CD14-positive monocyte (primary cell): ENCODE measurements at regions not wholly inside any gene's neighbourhood (a gene's known extent, or its start where the extent isn't known, plus 50 kb on each side); places are given as distances from the start of the nearest gene placed in this dataset.

Experiments used
- DNase-seq, 3 donors: peaks; one replicate each; pipeline ENCODE4 v3.0.0-alpha.2; 2011 to 2022
- H2AFZ ChIP-seq: 2 replicates; pipeline ENCODE4 v1.6.0; 2012; ENCODE audit warnings: mild to moderate bottlenecking, low read depth, low read length, inconsistent platforms; ENCODE audit not compliant: insufficient read depth, poor library complexity, severe bottlenecking
- H3K27ac ChIP-seq, 2 donors: 1 replicate in 1 of 2; 2 replicates in 1 of 2; pipeline ENCODE4 v1.5.1; 2012 to 2013; ENCODE audit warnings: low read length in 2 of 2, control low read depth in 1 of 2, inconsistent platforms in 1 of 2, low read depth in 1 of 2, mild to moderate bottlenecking in 1 of 2
- H3K27me3 ChIP-seq, 2 donors: one replicate each; pipeline versions ENCODE4 v1.6.0 to v1.6.1; 2011 to 2013; ENCODE audit warnings: low read length in 2 of 2; ENCODE audit not compliant: control insufficient read depth in 2 of 2, insufficient read depth in 2 of 2
- H3K36me3 ChIP-seq, 2 donors: replicated peaks in 1 of 2; 1 replicate in 1 of 2; 2 replicates in 1 of 2; pipeline versions ENCODE4 v1.5.1 to v1.6.1; 2012 to 2013; ENCODE audit warnings: low read length in 2 of 2, control low read depth in 1 of 2, inconsistent platforms in 1 of 2, mild to moderate bottlenecking in 1 of 2; ENCODE audit not compliant: insufficient read depth in 2 of 2, control insufficient read depth in 1 of 2
- H3K4me1 ChIP-seq, 2 donors: 1 replicate in 1 of 2; 2 replicates in 1 of 2; pipeline versions ENCODE4 v1.5.1 to v1.6.1; 2012 to 2013; ENCODE audit warnings: low read length in 2 of 2, control low read depth in 1 of 2, inconsistent platforms in 1 of 2, mild to moderate bottlenecking in 1 of 2, moderate library complexity in 1 of 2; ENCODE audit not compliant: insufficient read depth in 2 of 2, control insufficient read depth in 1 of 2
- H3K4me2 ChIP-seq: replicated peaks from 2 replicates; pipeline ENCODE3; 2012; ENCODE audit warnings: low read length, moderate library complexity, mild to moderate bottlenecking; ENCODE audit not compliant: poor library complexity, severe bottlenecking; ENCODE audit errors: extremely low read depth
- H3K4me3 ChIP-seq, 3 experiments: fragments of 200-600 bp in 1 of 3; sonication (generic) in 1 of 3; replicated peaks in 1 of 3; 1 replicate in 2 of 3; 2 replicates in 1 of 3; pipeline ENCODE4 v1.5.1; 2011 to 2013; ENCODE audit warnings: low read length in 3 of 3, mild to moderate bottlenecking in 3 of 3, control low read depth in 2 of 3, low read depth in 2 of 3, inconsistent platforms in 1 of 3, moderate library complexity in 1 of 3
- H3K79me2 ChIP-seq: 2 replicates; pipeline ENCODE4 v1.6.0; 2012; ENCODE audit warnings: mild to moderate bottlenecking, control low read depth, inconsistent platforms, low read length, moderate library complexity; ENCODE audit not compliant: insufficient read depth
- H3K9ac ChIP-seq: 2 replicates; pipeline ENCODE4 v1.6.0; 2017; ENCODE audit warnings: low read length, mild to moderate bottlenecking; ENCODE audit not compliant: insufficient read depth, poor library complexity, severe bottlenecking
- H3K9me3 ChIP-seq, 2 donors: replicated peaks in 1 of 2; 1 replicate in 1 of 2; 2 replicates in 1 of 2; pipeline versions ENCODE4 v1.5.1 to v1.6.1; 2012 to 2013; ENCODE audit warnings: low read length in 2 of 2, control low read depth in 1 of 2; ENCODE audit not compliant: control insufficient read depth in 1 of 2, insufficient read depth in 1 of 2
- H4K20me1 ChIP-seq: 2 replicates; pipeline ENCODE4 v1.6.0; 2012; ENCODE audit warnings: mild to moderate bottlenecking, low read length, control low read depth, moderate library complexity; ENCODE audit not compliant: insufficient read depth
- H3K27ac Mint-ChIP-seq, 7 donors: one replicate each; pipeline ENCODE4 v1.8.0; 2020; ENCODE audit warnings: mild to moderate bottlenecking in 7 of 7, mixed read lengths in 7 of 7, moderate library complexity in 6 of 7, inconsistent platforms in 2 of 7
- H3K27me3 Mint-ChIP-seq, 3 donors: one replicate each; pipeline ENCODE4 v1.8.0; 2021 to 2022; ENCODE audit warnings: low read depth in 3 of 3, mild to moderate bottlenecking in 3 of 3, mixed read lengths in 3 of 3, moderate library complexity in 3 of 3, inconsistent platforms in 1 of 3
- H3K36me3 Mint-ChIP-seq, 2 donors: one replicate each; pipeline ENCODE4 v1.8.0; 2020; ENCODE audit warnings: mixed read lengths in 2 of 2, inconsistent platforms in 1 of 2, mild to moderate bottlenecking in 1 of 2
- H3K4me1 Mint-ChIP-seq: one replicate; pipeline ENCODE4 v1.8.0; 2020; ENCODE audit warnings: mild to moderate bottlenecking, mixed read lengths
- H3K4me3 Mint-ChIP-seq, 2 donors: one replicate each; pipeline ENCODE4 v1.8.0; 2020; ENCODE audit warnings: mild to moderate bottlenecking in 2 of 2, mixed read lengths in 2 of 2, moderate library complexity in 1 of 2
- H3K9me3 Mint-ChIP-seq, 7 donors: one replicate each; pipeline ENCODE4 v1.8.0; 2020 to 2022; ENCODE audit warnings: mixed read lengths in 7 of 7, mild to moderate bottlenecking in 6 of 7, moderate library complexity in 6 of 7, inconsistent platforms in 2 of 7
- WGBS: methylation state at CpG from one replicate; pipeline ENCODE4 v1.1.5; 2013; ENCODE audit warnings: missing lambda C conversion rate; ENCODE audit not compliant: insufficient coverage; 5-methylcytosine and 5-hydroxymethylcytosine counted together
- intact Hi-C, 2 donors: fragments of 100-400 bp; cut with micrococcal nuclease; formaldehyde crosslinking; loops; one replicate each; pipeline versions ENCODE4 v1.15.0 to v1.15.1; 2023
- TF ChIP-seq, protein P1 (sequence below): fragments of 200-600 bp; IDR thresholded peaks from one replicate; pipeline ENCODE4 v1.8.0; 2022; ENCODE audit warnings: antibody characterized with exemption, mild to moderate bottlenecking

DNA sequence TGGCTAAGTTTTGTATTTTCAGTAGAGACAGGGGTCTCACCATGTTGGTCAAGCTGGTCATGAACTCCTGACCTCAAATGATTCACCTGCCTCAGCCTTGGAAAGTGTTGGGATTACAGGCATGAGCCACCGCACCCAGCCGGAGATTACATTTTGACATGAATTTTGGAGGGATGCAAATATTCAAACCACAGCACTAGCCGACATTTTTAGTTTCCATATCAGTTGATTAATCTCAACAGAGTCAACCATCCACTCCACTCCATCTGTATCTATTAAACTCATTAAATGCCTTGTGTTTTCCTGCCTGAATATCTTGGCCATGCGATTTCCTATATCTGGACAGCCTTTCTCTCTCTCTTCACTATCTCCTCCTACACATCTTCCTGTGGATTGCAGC lies 64.1 kb upstream of the PDGFRA start:
- no peaks in the 10 kb centered on the region for H3K9me3 ChIP-seq
- Mint-ChIP-seq H3K4me1 (no peaks in the 10 kb centered on the region), H3K27ac (no peak overlapping the region), H3K27me3 (peaks cover 3 to 7% (median 4%) of the 10 kb centered on the region in 3 donors), H3K4me3 (no peak overlapping the region), H3K36me3 (no peaks in the 10 kb centered on the region), H3K9me3 (peaks cover 0 to 2% (median 0%) of the 10 kb centered on the region in 7 donors)
- H3K79me2 ChIP-seq, result no peaks in the 10 kb centered on the region
- intact Hi-C loops, result no loop called here
- H3K9ac ChIP-seq, result no peak overlapping the region
- no peaks in the 10 kb centered on the region for H3K36me3 ChIP-seq
- no peaks in the 10 kb centered on the region for H4K20me1 ChIP-seq
- H3K4me3 ChIP-seq, result no peak overlapping the region
- H3K27me3 ChIP-seq, result no peaks in the 10 kb centered on the region
- H3K4me1 ChIP-seq, result no peaks in the 10 kb centered on the region
- no peak overlapping the region for H3K27ac ChIP-seq
- TF ChIP-seq, protein P1, sequence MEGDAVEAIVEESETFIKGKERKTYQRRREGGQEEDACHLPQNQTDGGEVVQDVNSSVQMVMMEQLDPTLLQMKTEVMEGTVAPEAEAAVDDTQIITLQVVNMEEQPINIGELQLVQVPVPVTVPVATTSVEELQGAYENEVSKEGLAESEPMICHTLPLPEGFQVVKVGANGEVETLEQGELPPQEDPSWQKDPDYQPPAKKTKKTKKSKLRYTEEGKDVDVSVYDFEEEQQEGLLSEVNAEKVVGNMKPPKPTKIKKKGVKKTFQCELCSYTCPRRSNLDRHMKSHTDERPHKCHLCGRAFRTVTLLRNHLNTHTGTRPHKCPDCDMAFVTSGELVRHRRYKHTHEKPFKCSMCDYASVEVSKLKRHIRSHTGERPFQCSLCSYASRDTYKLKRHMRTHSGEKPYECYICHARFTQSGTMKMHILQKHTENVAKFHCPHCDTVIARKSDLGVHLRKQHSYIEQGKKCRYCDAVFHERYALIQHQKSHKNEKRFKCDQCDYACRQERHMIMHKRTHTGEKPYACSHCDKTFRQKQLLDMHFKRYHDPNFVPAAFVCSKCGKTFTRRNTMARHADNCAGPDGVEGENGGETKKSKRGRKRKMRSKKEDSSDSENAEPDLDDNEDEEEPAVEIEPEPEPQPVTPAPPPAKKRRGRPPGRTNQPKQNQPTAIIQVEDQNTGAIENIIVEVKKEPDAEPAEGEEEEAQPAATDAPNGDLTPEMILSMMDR, result no peak
- WGBS, result 96% methylated on average over 3 of the region's 4 CpGs
- H3K4me2 ChIP-seq, result no peak overlapping the region
- H2AFZ ChIP-seq, result no peak overlapping the region
- no peak for DNase-seq

DNA sequence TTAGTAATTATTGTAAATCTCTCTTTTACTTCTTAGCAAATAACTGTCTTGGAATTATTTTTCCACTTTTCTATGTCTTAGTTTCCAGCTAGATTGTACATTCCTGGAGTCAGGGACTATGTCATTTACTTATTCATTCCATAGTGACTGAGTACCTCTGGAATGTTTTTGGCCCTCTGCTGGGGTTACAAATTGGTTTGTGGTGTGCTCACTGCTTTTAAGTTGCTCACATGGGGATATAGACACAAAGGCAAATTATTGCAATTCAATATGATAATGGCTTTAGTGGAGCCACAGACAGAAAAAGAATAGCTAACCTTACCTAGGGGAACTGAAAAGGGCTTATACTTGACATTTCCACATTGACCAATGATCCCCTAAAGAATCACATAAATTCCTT lies 63.7 kb upstream of the PDGFRA start:
- H3K9me3 ChIP-seq, result no peaks in the 10 kb centered on the region
- no peak overlapping the region for H3K4me3 ChIP-seq
- DNase-seq, result no peak
- no peaks in the 10 kb centered on the region for H3K4me1 Mint-ChIP-seq
- H3K9ac ChIP-seq, result no peak overlapping the region
- no peak overlapping the region for H3K4me3 Mint-ChIP-seq
- H3K9me3 Mint-ChIP-seq, result peaks cover 0 to 2% (median 0%) of the 10 kb centered on the region in 7 donors
- intact Hi-C loops, result no loop called here
- H3K27me3 Mint-ChIP-seq, result peaks cover 3 to 7% (median 5%) of the 10 kb centered on the region in 3 donors
- H3K36me3 Mint-ChIP-seq, result no peaks in the 10 kb centered on the region
- H3K27me3 ChIP-seq, result no peaks in the 10 kb centered on the region
- H2AFZ ChIP-seq, result no peak overlapping the region
- no peaks in the 10 kb centered on the region for H4K20me1 ChIP-seq
- H3K79me2 ChIP-seq, result no peaks in the 10 kb centered on the region
- TF ChIP-seq, protein P1, result no peak
- H3K27ac Mint-ChIP-seq, result no peak overlapping the region
- H3K4me1 ChIP-seq, result no peaks in the 10 kb centered on the region
- H3K36me3 ChIP-seq, result no peaks in the 10 kb centered on the region
- no peak overlapping the region for H3K27ac ChIP-seq
- H3K4me2 ChIP-seq, result no peak overlapping the region
